K562 (cell line): ENCODE measurements at regions not wholly inside any gene's neighbourhood (a gene's known extent, or its start where the extent isn't known, plus 50 kb on each side); places are given as distances from the start of the nearest gene placed in this dataset.

Experiments used
- ATAC-seq: fragments of 200-7000 bp; cut with Tn5 transposase; 3 replicates; pipeline ENCODE4 v1.9.1; 2020; ENCODE audit warnings: moderate library complexity
- BruUV-seq: library from RNA; stranded (reverse); fragments of 400-500 nt; replicated peaks from 2 replicates; lab custom pipeline; 2021; lab: Mats Ljungman, UMichigan
- CTCF ChIA-PET: fragments of 300-600 bp; formaldehyde crosslinking; extraction: SDS; loops from one replicate; lab custom pipeline; 2021; ENCODE audit warnings: low intra/inter-chr PET ratio; lab: Yijun Ruan, JAX
- POLR2A ChIA-PET: fragments of 300-600, 350-650 bp; sonication (Branson Sonifier 250); formaldehyde crosslinking; extraction: SDS; loops from one replicate; lab custom pipeline; 2021; ENCODE audit warnings: antibody characterized with exemption, inconsistent platforms; lab: Yijun Ruan, JAX
- DNase-seq, 4 experiments: peaks; one replicate each; pipeline versions ENCODE4 v3.0.0 to v3.0.0-alpha.2; 2011 to 2018; ENCODE audit warnings: low spot score in 3 of 4, mixed read lengths in 3 of 4; ENCODE audit errors: extremely low read depth in 1 of 4
- FAIRE-seq: peaks from 2 replicates; lab custom pipeline; 2011; peaks lifted over from hg19 to GRCh38; lab: Jason Lieb, UNC
- H2AFZ ChIP-seq: 2 replicates; pipeline ENCODE4 v1.6.0; 2011; ENCODE audit warnings: low read depth, low read length, control low read depth, inconsistent platforms
- H3K27ac ChIP-seq: fragments of 200-600 bp; 3 replicates; pipeline ENCODE4 v1.8.0; 2011; ENCODE audit warnings: low read depth, mild to moderate bottlenecking, control low read depth, inconsistent platforms, low read length, moderate library complexity, mixed read lengths; ENCODE audit errors: extremely low read depth
- H3K27me3 ChIP-seq, 2 experiments: fragments of 300-600 bp in 1 of 2; 2 replicates in 1 of 2; 3 replicates in 1 of 2; pipeline versions ENCODE4 v1.6.0 to v1.8.0; 2011; ENCODE audit warnings: inconsistent platforms in 2 of 2, low read length in 2 of 2, mild to moderate bottlenecking in 1 of 2, mixed read lengths in 1 of 2, moderate library complexity in 1 of 2; ENCODE audit not compliant: control insufficient read depth in 2 of 2, insufficient read depth in 2 of 2
- H3K36me3 ChIP-seq: fragments of 300-600 bp; 3 replicates; pipeline ENCODE4 v1.8.0; 2011; ENCODE audit warnings: mild to moderate bottlenecking, low read length, inconsistent platforms; ENCODE audit not compliant: control insufficient read depth, insufficient read depth
- H3K4me1 ChIP-seq, 2 experiments: fragments of 200-600 bp in 1 of 2; replicated peaks in 1 of 2; 2 replicates in 1 of 2; 3 replicates in 1 of 2; pipeline versions ENCODE4 v1.5.1 to v1.8.0; 2011; ENCODE audit warnings: inconsistent platforms in 2 of 2, low read length in 2 of 2, mild to moderate bottlenecking in 1 of 2, mixed read lengths in 1 of 2, moderate library complexity in 1 of 2; ENCODE audit not compliant: control insufficient read depth in 2 of 2, insufficient read depth in 2 of 2
- H3K4me2 ChIP-seq: 2 replicates; pipeline ENCODE4 v1.6.1; 2011; ENCODE audit warnings: low read length, control low read depth, inconsistent platforms, mixed read lengths; ENCODE audit not compliant: insufficient read depth
- H3K4me3 ChIP-seq: fragments of 200-600 bp; sonication (generic), shearing (Covaris generic); 2 replicates; pipeline ENCODE4 v1.5.1; 2016; ENCODE audit warnings: control low read depth, inconsistent platforms
- H3K79me2 ChIP-seq: fragments of 200-600 bp; 3 replicates; pipeline ENCODE4 v1.8.0; 2011; ENCODE audit warnings: low read length, inconsistent platforms; ENCODE audit not compliant: control insufficient read depth, insufficient read depth
- H3K9ac ChIP-seq, 2 experiments: 2 replicates each; pipeline versions ENCODE4 v1.6.0 to v1.6.1; 2011; ENCODE audit warnings: low read depth in 2 of 2, low read length in 2 of 2, control low read depth in 1 of 2, inconsistent platforms in 1 of 2, mild to moderate bottlenecking in 1 of 2, mixed read lengths in 1 of 2; ENCODE audit not compliant: insufficient read depth in 1 of 2
- H3K9me1 ChIP-seq: one replicate; pipeline ENCODE4 v1.6.0; 2011; ENCODE audit warnings: inconsistent platforms, mild to moderate bottlenecking, low read length, moderate library complexity; ENCODE audit not compliant: control insufficient read depth, insufficient read depth
- H3K9me3 ChIP-seq: replicated peaks from 2 replicates; pipeline ENCODE4 v1.5.1; 2011; ENCODE audit warnings: low read depth, low read length, inconsistent platforms; ENCODE audit not compliant: control insufficient read depth, insufficient read depth
- H4K20me1 ChIP-seq: replicated peaks from 2 replicates; pipeline ENCODE4 v1.6.1; 2011; ENCODE audit warnings: low read length, inconsistent platforms, mixed read lengths; ENCODE audit not compliant: control insufficient read depth, insufficient read depth
- EHMT2 ChIP-seq: fragments of 450-650 bp; IDR thresholded peaks from 2 replicates; pipeline ENCODE4 v1.6.1; 2018; ENCODE audit warnings: antibody characterized with exemption
- ERF ChIP-seq: fragments of 450-650 bp; formaldehyde crosslinking; IDR thresholded peaks from 2 replicates; pipeline ENCODE4 v1.4.0; 2020; ENCODE audit warnings: mild to moderate bottlenecking, mixed read lengths
- MIER1 ChIP-seq: fragments of 450-650 bp; IDR thresholded peaks from 2 replicates; pipeline ENCODE4 v1.6.1; 2016; ENCODE audit warnings: antibody characterized with exemption, mild to moderate bottlenecking, low read depth
- REST ChIP-seq, 2 experiments: fragments of 450-650 bp; formaldehyde crosslinking in 1 of 2; IDR thresholded peaks; 2 replicates each; pipeline versions ENCODE4 v1.4.0 to v1.6.1; 2014 to 2020; ENCODE audit warnings: mild to moderate bottlenecking in 2 of 2, borderline replicate concordance in 1 of 2, low read depth in 1 of 2
- U2AF1 ChIP-seq: fragments of 200-400 bp; formaldehyde crosslinking; optimal IDR thresholded peaks from 2 replicates; pipeline ENCODE3; 2017; ENCODE audit warnings: mild to moderate bottlenecking, low read depth, low read length, moderate library complexity
- ZNF197 ChIP-seq: fragments of 200-800 bp; sonication (Bioruptor generic); IDR thresholded peaks from 2 replicates; pipeline ENCODE4 v1.6.1; 2016; ENCODE audit warnings: low read depth, missing genetic modification characterization, missing compliant biosample characterization
- WGBS: fragments of 100-300 bp; shearing (Covaris generic); methylation state at CpG from one replicate; pipeline ENCODE4 v1.1.6; 2016; ENCODE audit warnings: low coverage, mixed read lengths; ENCODE audit not compliant: insufficient coverage; ENCODE audit errors: missing lambda C conversion rate; 5-methylcytosine and 5-hydroxymethylcytosine counted together
- in situ Hi-C: fragments of 300-500 bp; cut with MboI; formaldehyde crosslinking; loops from 4 replicates; pipeline ENCODE4 v1.15.0; 2018; ENCODE audit warnings: inconsistent platforms, mixed read lengths
- intact Hi-C: fragments of 100-400 bp; cut with micrococcal nuclease; formaldehyde crosslinking; loops from 2 replicates; pipeline ENCODE4 v1.14.2; 2022
- TF ChIP-seq, protein P1 (sequence below): IDR thresholded peaks from 2 replicates; pipeline ENCODE4 v1.6.1; 2016; ENCODE audit warnings: missing genetic modification characterization, missing compliant biosample characterization

- 0% methylated on average over 4 of the region's 5 CpGs for WGBS
- no peak overlapping the region for H3K4me2 ChIP-seq
- H3K4me1 ChIP-seq = no peaks in the 10 kb centered on the region
- H3K36me3 ChIP-seq = no peaks in the 10 kb centered on the region
- H3K27me3 ChIP-seq = no peaks in the 10 kb centered on the region
- H3K79me2 ChIP-seq = no peaks in the 10 kb centered on the region
- no peaks in the 10 kb centered on the region for H4K20me1 ChIP-seq
- H3K4me3 ChIP-seq = no peak overlapping the region
- ChIA-PET CTCF (no interaction called here), POLR2A (no interaction called here)
- no peaks in the 10 kb centered on the region for H3K9me1 ChIP-seq
- H3K27ac ChIP-seq = no peak overlapping the region
- intact Hi-C loops (no loop called here), in situ Hi-C loops (no loop called here)
- FAIRE-seq (no peak), ATAC-seq (0 out of 3 replicates have a peak, but pooled peaks have one; percentile 56), DNase-seq (peak in 1 of 4 experiments; percentile 4)
- TF ChIP-seq MIER1 (peak; percentile 78; the same call in 1 of the 2 replicates), REST (IDR thresholded peaks at IDR 0.05; ENCODE audit: borderline replicate concordance) (peak; percentile 93), REST (CRISPR knock-in tag; IDR thresholded peaks at IDR 0.05; ENCODE audit: low read depth) (peak; percentile 84), ERF (CRISPR knock-in tag) (no peak), ZNF197 (no peak), EHMT2 (peak; percentile 91), U2AF1 (no peak)
- TF ChIP-seq, protein P1, sequence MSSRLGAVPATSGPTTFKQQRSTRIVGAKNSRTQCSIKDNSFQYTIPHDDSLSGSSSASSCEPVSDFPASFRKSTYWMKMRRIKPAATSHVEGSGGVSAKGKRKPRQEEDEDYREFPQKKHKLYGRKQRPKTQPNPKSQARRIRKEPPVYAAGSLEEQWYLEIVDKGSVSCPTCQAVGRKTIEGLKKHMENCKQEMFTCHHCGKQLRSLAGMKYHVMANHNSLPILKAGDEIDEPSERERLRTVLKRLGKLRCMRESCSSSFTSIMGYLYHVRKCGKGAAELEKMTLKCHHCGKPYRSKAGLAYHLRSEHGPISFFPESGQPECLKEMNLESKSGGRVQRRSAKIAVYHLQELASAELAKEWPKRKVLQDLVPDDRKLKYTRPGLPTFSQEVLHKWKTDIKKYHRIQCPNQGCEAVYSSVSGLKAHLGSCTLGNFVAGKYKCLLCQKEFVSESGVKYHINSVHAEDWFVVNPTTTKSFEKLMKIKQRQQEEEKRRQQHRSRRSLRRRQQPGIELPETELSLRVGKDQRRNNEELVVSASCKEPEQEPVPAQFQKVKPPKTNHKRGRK (tag) = peak; percentile 83
- no TSS peak for BruUV-seq
- H3K9ac ChIP-seq = no peak overlapping the region
- H2AFZ ChIP-seq = no peak overlapping the region
- H3K9me3 ChIP-seq = no peaks in the 10 kb centered on the region
These were observed 239.3 kb downstream of the FBXO15 start for GRCh38 chr18:73908323-73908722.
